ENCODE measurements at regions not wholly inside any gene's neighbourhood (a gene's known extent, or its start where the extent isn't known, plus 50 kb on each side); places are given as distances from the start of the nearest gene placed in this dataset.

GRCh38 chr10:83994325-83994724, 145.0 kb upstream of the GHITM start:
- no peak for DNase-seq

- peak in 1 of 5 experiments; percentile 18 for DNase-seq
Measured at GRCh38 chr10:83995738-83996331, 143.5 kb upstream of the GHITM start.

GRCh38 chr10:84004221-84004620, 135.1 kb upstream of the GHITM start:
- DNase-seq, result no peak

- no peak for DNase-seq
Measured at GRCh38 chr10:84005403-84005802, 133.9 kb upstream of the GHITM start.

GRCh38 chr10:84007482-84007881, 131.8 kb upstream of the GHITM start:
- no peak for DNase-seq

- DNase-seq, result peak in 1 of 5 experiments; percentile 24
Measured at GRCh38 chr10:84008878-84009277, 130.4 kb upstream of the GHITM start.

- no peak for DNase-seq
Measured at GRCh38 chr10:84012431-84012830, 126.9 kb upstream of the GHITM start.

GRCh38 chr10:84012831-84013458, 126.4 kb upstream of the GHITM start:
- DNase-seq, result peak in 1 of 5 experiments; percentile 13

GRCh38 chr10:84015877-84016595, 123.3 kb upstream of the GHITM start:
- no peak for DNase-seq

GRCh38 chr10:84018826-84019225, 120.5 kb upstream of the GHITM start:
- no peak for DNase-seq

- DNase-seq, result peak in 1 of 5 experiments; percentile 20
Measured at GRCh38 chr10:84019854-84020458, 119.4 kb upstream of the GHITM start.

- peak in 1 of 5 experiments; percentile 7 for DNase-seq
Measured at GRCh38 chr10:84026821-84027257, 112.5 kb upstream of the GHITM start.

GRCh38 chr10:84029840-84030239, 109.5 kb upstream of the GHITM start:
- DNase-seq, result no peak

GRCh38 chr10:84038035-84038434, 101.3 kb upstream of the GHITM start:
- DNase-seq, result no peak

- DNase-seq, result no peak
Measured at GRCh38 chr10:84039957-84040356, 99.4 kb upstream of the GHITM start.

GRCh38 chr10:84047258-84048010, 91.9 kb upstream of the GHITM start:
- DNase-seq, result no peak

GRCh38 chr10:84049645-84050011, 89.7 kb upstream of the GHITM start:
- DNase-seq, result no peak

GRCh38 chr10:84053626-84054025, 85.7 kb upstream of the GHITM start:
- DNase-seq, result no peak

- no peak for DNase-seq
Measured at GRCh38 chr10:84054743-84055142, 84.6 kb upstream of the GHITM start.

- DNase-seq, result no peak
Measured at GRCh38 chr10:84059526-84059925, 79.8 kb upstream of the GHITM start.

GRCh38 chr10:84063440-84063839, 75.9 kb upstream of the GHITM start:
- DNase-seq, result no peak

GRCh38 chr10:84065804-84066601, 73.3 kb upstream of the GHITM start:
- DNase-seq, result no peak

Data from T-helper 2 cell (primary cell).